IMR-90 (cell line): ENCODE measurements at regions not wholly inside any gene's neighbourhood (a gene's known extent, or its start where the extent isn't known, plus 50 kb on each side); places are given as distances from the start of the nearest gene placed in this dataset.

Experiments
- CEBPB ChIP-seq: IDR thresholded peaks from 2 replicates; pipeline ENCODE4 v1.6.1; 2012; ENCODE audit warnings: low read depth, low read length, improper control_type of control experiment
- CHD1 ChIP-seq: IDR thresholded peaks from 2 replicates; pipeline ENCODE4 v1.6.1; 2012; ENCODE audit warnings: low read depth, low read length, improper control_type of control experiment
- MAZ ChIP-seq: IDR thresholded peaks from 2 replicates; pipeline ENCODE4 v1.6.1; 2012; ENCODE audit warnings: low read depth, mild to moderate bottlenecking, low read length, improper control_type of control experiment, moderate library complexity, borderline replicate concordance
- POLR2A ChIP-seq: IDR thresholded peaks from 2 replicates; pipeline ENCODE4 v1.6.1; 2012; ENCODE audit warnings: mild to moderate bottlenecking, low read depth, low read length
- RFX5 ChIP-seq: IDR thresholded peaks from 2 replicates; pipeline ENCODE4 v1.8.0; 2012; ENCODE audit warnings: low read depth, mild to moderate bottlenecking, low read length, moderate library complexity
- SMC3 ChIP-seq: fragments of 150-350 bp; IDR thresholded peaks from 2 replicates; pipeline ENCODE4 v1.6.1; 2016; ENCODE audit warnings: low read depth, mild to moderate bottlenecking, antibody characterized with exemption, low read length, moderate library complexity
- TF ChIP-seq, protein P1 (sequence below): conservative IDR thresholded peaks from 2 replicates; pipeline ENCODE4 v1.5.1; 2012; ENCODE audit warnings: mild to moderate bottlenecking, low read depth, low read length, improper control_type of control experiment

DNA sequence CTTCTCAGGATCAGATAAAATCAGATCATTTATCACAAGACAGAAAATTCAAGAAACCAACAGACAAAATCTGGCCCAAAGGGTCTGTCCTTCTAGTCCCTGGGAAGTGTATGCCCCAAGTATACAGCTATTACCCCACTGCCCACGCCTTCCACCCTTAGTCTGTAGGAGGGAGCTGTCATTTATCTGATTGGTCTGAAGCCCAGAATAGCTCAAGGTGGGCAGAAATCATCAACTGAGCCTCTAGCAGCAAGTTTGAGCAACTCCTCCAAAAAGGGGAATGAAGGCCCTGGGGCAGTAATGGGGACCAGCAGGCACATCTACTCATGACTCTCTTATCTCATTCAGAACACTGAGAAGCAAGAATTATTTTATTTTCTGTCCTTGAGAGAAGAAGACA is 126.9 kb downstream of the MATN1 start:
- TF ChIP-seq, protein P1, sequence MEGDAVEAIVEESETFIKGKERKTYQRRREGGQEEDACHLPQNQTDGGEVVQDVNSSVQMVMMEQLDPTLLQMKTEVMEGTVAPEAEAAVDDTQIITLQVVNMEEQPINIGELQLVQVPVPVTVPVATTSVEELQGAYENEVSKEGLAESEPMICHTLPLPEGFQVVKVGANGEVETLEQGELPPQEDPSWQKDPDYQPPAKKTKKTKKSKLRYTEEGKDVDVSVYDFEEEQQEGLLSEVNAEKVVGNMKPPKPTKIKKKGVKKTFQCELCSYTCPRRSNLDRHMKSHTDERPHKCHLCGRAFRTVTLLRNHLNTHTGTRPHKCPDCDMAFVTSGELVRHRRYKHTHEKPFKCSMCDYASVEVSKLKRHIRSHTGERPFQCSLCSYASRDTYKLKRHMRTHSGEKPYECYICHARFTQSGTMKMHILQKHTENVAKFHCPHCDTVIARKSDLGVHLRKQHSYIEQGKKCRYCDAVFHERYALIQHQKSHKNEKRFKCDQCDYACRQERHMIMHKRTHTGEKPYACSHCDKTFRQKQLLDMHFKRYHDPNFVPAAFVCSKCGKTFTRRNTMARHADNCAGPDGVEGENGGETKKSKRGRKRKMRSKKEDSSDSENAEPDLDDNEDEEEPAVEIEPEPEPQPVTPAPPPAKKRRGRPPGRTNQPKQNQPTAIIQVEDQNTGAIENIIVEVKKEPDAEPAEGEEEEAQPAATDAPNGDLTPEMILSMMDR = no peak
- TF ChIP-seq SMC3 = no peak
- no peak for TF ChIP-seq POLR2A
- no peak for TF ChIP-seq CHD1
- no peak for TF ChIP-seq CEBPB
- no peak for TF ChIP-seq RFX5
- no peak for TF ChIP-seq MAZ
